Astrocyte (in vitro differentiated cells and primary cell): ENCODE measurements at regions not wholly inside any gene's neighbourhood (a gene's known extent, or its start where the extent isn't known, plus 50 kb on each side); places are given as distances from the start of the nearest gene placed in this dataset.

ENCODE experiments used
- DNase-seq: peaks from one replicate; pipeline ENCODE4 v3.0.0-alpha.2; 2010; ENCODE audit warnings: low read depth
- FAIRE-seq: peaks from 2 replicates; lab custom pipeline; 2011; peaks lifted over from hg19 to GRCh38; lab: Jason Lieb, UNC
- H2AFZ ChIP-seq: 2 replicates; pipeline ENCODE4 v1.6.0; 2012; ENCODE audit warnings: low read depth, low read length, inconsistent platforms
- H3K27ac ChIP-seq: 2 replicates; pipeline ENCODE4 v1.5.1; 2011; ENCODE audit warnings: low read depth, low read length, inconsistent platforms
- H3K27me3 ChIP-seq: 2 replicates; pipeline ENCODE4 v1.6.0; 2011; ENCODE audit warnings: low read length, inconsistent platforms; ENCODE audit not compliant: insufficient read depth
- H3K36me3 ChIP-seq: 2 replicates; pipeline ENCODE4 v1.5.1; 2011; ENCODE audit warnings: low read length, inconsistent platforms; ENCODE audit not compliant: insufficient read depth
- H3K4me1 ChIP-seq: 2 replicates; pipeline ENCODE4 v1.5.1; 2011; ENCODE audit warnings: low read length, inconsistent platforms; ENCODE audit not compliant: insufficient read depth
- H3K4me2 ChIP-seq: 2 replicates; pipeline ENCODE4 v1.6.0; 2012; ENCODE audit warnings: low read length, inconsistent platforms
- H3K4me3 ChIP-seq: 2 replicates; pipeline ENCODE4 v1.5.1; 2011; ENCODE audit warnings: low read depth, mild to moderate bottlenecking, low read length, inconsistent platforms; ENCODE audit not compliant: insufficient read depth
- H3K79me2 ChIP-seq: 2 replicates; pipeline ENCODE4 v1.6.0; 2012; ENCODE audit warnings: mild to moderate bottlenecking, low read length, inconsistent platforms; ENCODE audit not compliant: insufficient read depth
- H3K9ac ChIP-seq: 2 replicates; pipeline ENCODE4 v1.6.0; 2012; ENCODE audit warnings: mild to moderate bottlenecking, low read length, inconsistent platforms
- H3K9me3 ChIP-seq: 2 replicates; pipeline ENCODE4 v1.5.1; 2012; ENCODE audit warnings: low read depth, mild to moderate bottlenecking, low read length, inconsistent platforms; ENCODE audit not compliant: insufficient read depth
- H4K20me1 ChIP-seq: 2 replicates; pipeline ENCODE4 v1.6.0; 2012; ENCODE audit warnings: low read length, inconsistent platforms; ENCODE audit not compliant: insufficient read depth
- H3K27ac Mint-ChIP-seq: one replicate; pipeline ENCODE4 v1.8.0; 2021; ENCODE audit warnings: mild to moderate bottlenecking, mixed read lengths; ENCODE audit not compliant: unreplicated experiment
- H3K27me3 Mint-ChIP-seq: one replicate; pipeline ENCODE4 v1.8.0; 2021; ENCODE audit warnings: low read depth, mixed read lengths; ENCODE audit not compliant: unreplicated experiment
- H3K36me3 Mint-ChIP-seq: one replicate; pipeline ENCODE4 v1.8.0; 2021; ENCODE audit warnings: low read depth, mixed read lengths; ENCODE audit not compliant: unreplicated experiment
- H3K4me1 Mint-ChIP-seq: one replicate; pipeline ENCODE4 v1.8.0; 2021; ENCODE audit warnings: low read depth, mixed read lengths; ENCODE audit not compliant: unreplicated experiment
- H3K4me3 Mint-ChIP-seq: one replicate; pipeline ENCODE4 v1.8.0; 2021; ENCODE audit warnings: mild to moderate bottlenecking, moderate library complexity, mixed read lengths; ENCODE audit not compliant: unreplicated experiment
- H3K9me3 Mint-ChIP-seq: one replicate; pipeline ENCODE4 v1.8.0; 2021; ENCODE audit warnings: mild to moderate bottlenecking, mixed read lengths; ENCODE audit not compliant: unreplicated experiment
- CTCF ChIP-seq: IDR thresholded peaks from 2 replicates; pipeline ENCODE4 v1.5.1; 2011; ENCODE audit warnings: low read depth, mild to moderate bottlenecking, inconsistent platforms, low read length, moderate library complexity; ENCODE audit not compliant: insufficient read depth
- EZH2 ChIP-seq: IDR thresholded peaks from 2 replicates; pipeline ENCODE4 v1.6.1; 2012; ENCODE audit warnings: mild to moderate bottlenecking, low read length, inconsistent platforms; ENCODE audit not compliant: insufficient read depth

DNA sequence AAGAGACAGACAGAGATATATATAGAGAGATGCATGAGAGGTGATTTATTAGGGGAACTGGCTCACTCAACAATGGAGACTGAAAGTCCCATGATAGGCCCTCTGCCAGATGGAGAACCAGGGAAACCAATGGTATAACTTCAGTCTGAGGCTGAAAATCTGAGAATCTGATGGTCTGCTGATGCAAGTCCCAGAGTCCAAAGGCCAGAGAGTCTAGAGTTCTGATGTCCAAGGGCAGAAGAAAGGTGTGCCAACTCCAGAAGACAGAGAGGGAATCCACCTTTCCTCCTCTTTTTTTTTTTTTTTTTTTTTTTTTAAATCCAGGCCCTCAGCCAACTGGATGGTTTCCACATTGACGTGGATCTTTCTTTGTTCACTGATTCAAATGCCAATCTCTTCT is 197.9 kb upstream of the MEIS2 start:
- Histone ChIP-seq H3K4me2 (no peak overlapping the region), H3K79me2 (no peaks in the 10 kb centered on the region), H3K27ac (no peak overlapping the region), H3K4me1 (no peaks in the 10 kb centered on the region), H3K9me3 (no peaks in the 10 kb centered on the region), H3K4me3 (no peak overlapping the region), H3K36me3 (no peaks in the 10 kb centered on the region), H3K9ac (no peak overlapping the region), H2AFZ (no peak overlapping the region), H4K20me1 (no peaks in the 10 kb centered on the region), H3K27me3 (no peaks in the 10 kb centered on the region)
- Mint-ChIP-seq H3K9me3 (no peaks in the 10 kb centered on the region), H3K36me3 (no peaks in the 10 kb centered on the region), H3K4me3 (no peak overlapping the region), H3K4me1 (no peaks in the 10 kb centered on the region), H3K27ac (no peak overlapping the region), H3K27me3 (no peaks in the 10 kb centered on the region)
- DNase-seq (no peak), FAIRE-seq (no peak)
- TF ChIP-seq CTCF = no peak

GRCh38 chr15:37339437-37339836 is 239.1 kb upstream of the MEIS2 start:
- Mint-ChIP-seq H3K4me1 (no peaks in the 10 kb centered on the region), H3K4me3 (no peak overlapping the region), H3K27me3 (no peaks in the 10 kb centered on the region), H3K9me3 (peaks cover 6% of the 10 kb centered on the region), H3K36me3 (no peaks in the 10 kb centered on the region), H3K27ac (no peak overlapping the region)
- Histone ChIP-seq H3K9me3 (no peaks in the 10 kb centered on the region), H3K36me3 (no peaks in the 10 kb centered on the region), H2AFZ (no peak overlapping the region), H3K27me3 (no peaks in the 10 kb centered on the region), H3K79me2 (no peaks in the 10 kb centered on the region), H3K4me1 (no peaks in the 10 kb centered on the region), H4K20me1 (no peaks in the 10 kb centered on the region), H3K4me3 (no peak overlapping the region), H3K27ac (no peak overlapping the region), H3K4me2 (no peak overlapping the region), H3K9ac (no peak overlapping the region)
- DNase-seq = no peak
- TF ChIP-seq CTCF = no peak
- TF ChIP-seq EZH2 = no peak
- no peak for FAIRE-seq

GRCh38 chr15:37339856-37340255 is 239.5 kb upstream of the MEIS2 start:
- FAIRE-seq = no peak

More at GRCh38 chr15:37339856-37340255, 239.5 kb upstream of the MEIS2 start:
- Mint-ChIP-seq H3K36me3 (no peaks in the 10 kb centered on the region), H3K9me3 (peaks cover 6% of the 10 kb centered on the region), H3K4me3 (no peak overlapping the region), H3K27ac (no peak overlapping the region), H3K27me3 (no peaks in the 10 kb centered on the region), H3K4me1 (no peaks in the 10 kb centered on the region)
- Histone ChIP-seq H3K9ac (no peak overlapping the region), H3K9me3 (no peaks in the 10 kb centered on the region), H3K79me2 (no peaks in the 10 kb centered on the region), H3K36me3 (no peaks in the 10 kb centered on the region), H4K20me1 (no peaks in the 10 kb centered on the region), H3K4me3 (no peak overlapping the region), H3K27me3 (no peaks in the 10 kb centered on the region), H3K27ac (no peak overlapping the region), H3K4me1 (no peaks in the 10 kb centered on the region), H3K4me2 (no peak overlapping the region), H2AFZ (no peak overlapping the region)
- no peak for TF ChIP-seq CTCF
- no peak for TF ChIP-seq EZH2
- no peak for DNase-seq
